Glomerular endothelial cell (primary cell): ENCODE measurements at regions not wholly inside any gene's neighbourhood (a gene's known extent, or its start where the extent isn't known, plus 50 kb on each side); places are given as distances from the start of the nearest gene placed in this dataset.
"Not testable (repeated sequence)": the region's sequence is repeated elsewhere in the genome, so short reads cannot be mapped to it uniquely, and the experiment has no call there.

Source experiments
- DNase-seq: peaks from one replicate; pipeline ENCODE4 v3.0.0-alpha.2; 2011; ENCODE audit warnings: low read depth, low spot score; ENCODE audit errors: extremely low read depth

GRCh38 chr2:38149531-38149930 lies 73.6 kb upstream of the CYP1B1 start:
- no peak for DNase-seq

- no peak for DNase-seq
Observed at GRCh38 chr2:38148501-38148900, 72.5 kb upstream of the CYP1B1 start.

DNA sequence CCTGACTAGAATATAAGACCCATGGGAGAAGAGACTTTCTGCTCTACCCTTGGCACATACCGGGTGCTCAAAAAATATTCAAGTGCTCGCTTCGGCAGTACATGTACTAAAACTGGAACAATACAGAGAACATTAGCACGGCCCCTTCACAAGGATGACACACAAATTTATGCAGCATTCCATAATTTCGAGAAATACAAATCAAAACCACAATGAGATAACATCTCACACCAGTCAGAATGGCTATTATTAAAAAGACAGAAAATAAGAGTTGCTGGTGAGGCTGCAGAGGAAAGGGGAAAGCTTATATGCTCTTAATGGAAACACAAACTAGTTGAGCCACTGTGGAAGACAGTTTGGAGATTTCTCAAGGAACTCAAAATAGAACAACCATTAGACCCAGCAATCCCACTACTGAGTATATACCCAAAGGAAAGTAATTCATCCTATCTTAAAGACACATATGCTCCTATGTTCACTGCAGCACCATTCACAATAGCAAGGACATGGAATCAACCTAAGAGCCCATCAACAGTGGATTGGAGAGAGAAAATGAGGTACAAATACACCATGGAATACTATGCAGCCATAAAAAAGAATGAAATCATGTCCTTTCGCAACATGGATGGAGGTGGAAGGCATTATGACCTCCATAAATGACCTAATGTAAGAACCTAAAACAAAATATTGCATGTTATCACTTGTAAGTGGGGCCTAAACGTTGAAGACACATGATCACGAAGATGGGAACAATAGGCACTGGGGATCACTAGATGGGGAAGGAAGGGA lies 71.6 kb upstream of the CYP1B1 start:
- no peak for DNase-seq

DNA sequence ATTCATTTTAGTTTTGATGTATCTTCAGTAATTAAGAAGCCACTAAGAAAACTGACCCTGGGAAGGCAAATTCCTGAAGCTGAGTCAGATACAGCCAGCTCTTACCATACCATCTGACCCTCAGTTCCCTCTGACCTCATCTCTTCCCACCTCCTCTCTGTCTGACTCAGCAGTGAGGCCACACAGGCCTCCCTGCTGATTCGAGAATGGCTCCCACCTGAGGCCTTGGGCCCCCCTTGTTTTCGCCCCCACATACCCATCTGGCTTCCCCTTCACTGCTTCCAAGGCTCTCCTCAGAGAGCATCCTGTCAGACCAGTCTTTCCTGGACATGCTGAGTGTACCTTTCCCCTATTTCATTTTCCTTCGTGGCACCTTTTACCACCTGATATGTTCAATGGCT lies 71.0 kb upstream of the CYP1B1 start:
- DNase-seq: peak; percentile 52

DNA sequence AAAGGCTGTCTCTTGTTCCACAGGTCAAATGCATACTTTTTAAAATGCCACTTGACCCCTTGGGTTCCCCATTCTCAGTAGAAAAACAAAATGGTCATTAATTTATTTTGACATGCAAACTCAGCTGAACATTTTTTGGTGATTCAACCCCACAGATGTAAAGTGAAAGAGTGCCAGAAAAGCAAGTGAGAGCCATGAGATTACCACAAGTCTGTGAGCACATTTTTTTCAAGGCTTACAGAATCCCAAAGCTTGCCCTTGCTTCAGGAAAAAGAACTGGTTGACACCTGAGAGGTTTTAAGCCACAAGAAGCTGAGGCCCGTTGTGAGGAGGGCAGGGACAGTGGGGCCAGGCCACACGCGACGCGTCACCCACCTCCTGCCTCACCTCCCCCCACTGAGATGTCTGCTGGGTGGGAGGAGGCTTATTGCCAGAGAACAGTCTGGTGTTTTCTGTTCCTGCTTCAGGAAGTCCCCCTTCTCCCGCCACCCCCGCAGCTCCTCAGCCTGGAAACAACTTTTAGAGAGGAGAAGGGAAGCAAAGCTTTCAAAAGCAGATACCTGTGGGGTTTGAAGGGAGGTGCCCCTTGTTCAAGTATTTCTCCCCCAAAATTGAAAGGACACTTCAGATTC lies 70.4 kb upstream of the CYP1B1 start:
- peak; percentile 10 for DNase-seq

DNA sequence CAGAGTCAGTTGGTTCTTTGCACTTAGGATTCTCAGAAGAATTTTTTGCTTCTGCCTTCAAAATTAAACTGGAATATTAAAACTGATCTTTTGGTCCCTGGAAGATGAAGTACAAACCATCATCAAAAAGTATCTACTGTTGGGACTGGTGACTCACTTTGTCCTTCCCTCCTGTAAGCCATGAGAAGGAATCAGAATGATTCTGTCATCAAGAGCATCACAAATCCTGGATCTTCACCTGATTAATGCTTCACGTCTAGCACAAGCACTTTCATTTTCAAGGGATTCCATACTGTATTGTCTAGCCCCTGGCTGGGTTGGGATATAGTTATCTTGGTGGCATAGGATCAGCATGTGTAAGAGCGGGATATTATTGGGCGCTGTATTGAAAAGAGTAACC lies 69.3 kb upstream of the CYP1B1 start:
- DNase-seq: no peak

DNA sequence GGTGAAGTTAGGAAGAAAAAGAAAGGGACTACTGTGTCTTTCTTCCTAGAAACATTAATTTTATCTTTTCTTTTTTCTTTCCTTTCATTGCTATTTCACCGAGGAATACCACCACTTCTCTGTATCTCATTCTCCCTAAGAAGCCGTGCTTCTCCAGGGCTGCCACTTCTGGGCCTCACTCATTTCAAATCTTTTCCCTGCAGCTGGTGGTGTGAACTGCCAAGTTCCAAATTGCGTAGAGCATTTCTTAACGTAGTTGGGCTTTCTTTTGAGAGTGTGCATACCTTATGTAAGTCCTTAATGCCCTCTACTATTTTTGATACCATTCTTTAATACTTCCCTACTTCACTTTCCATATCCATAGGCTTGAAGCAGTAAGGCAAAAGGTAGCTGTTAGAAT lies 66.7 kb upstream of the CYP1B1 start:
- no peak for DNase-seq

DNA sequence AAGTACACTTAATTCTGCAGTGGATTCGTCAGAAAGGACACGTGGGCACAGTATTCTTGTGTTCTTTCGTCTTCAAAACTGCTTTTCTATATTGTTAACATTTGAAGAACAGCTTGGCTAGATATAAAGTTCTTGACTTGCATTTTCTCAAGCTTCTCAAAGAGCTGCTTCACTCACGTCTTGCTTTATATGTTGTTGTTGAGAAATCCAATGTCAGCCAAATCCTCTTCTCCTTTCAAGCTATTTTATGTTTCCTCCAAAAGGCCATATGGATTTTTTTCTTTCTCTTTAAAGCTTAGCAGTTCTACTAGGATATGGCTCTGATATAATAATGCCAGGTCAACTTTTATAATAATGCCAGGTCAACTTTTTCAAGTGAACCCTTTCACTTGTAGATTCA lies 65.5 kb upstream of the CYP1B1 start:
- DNase-seq: no peak

DNA sequence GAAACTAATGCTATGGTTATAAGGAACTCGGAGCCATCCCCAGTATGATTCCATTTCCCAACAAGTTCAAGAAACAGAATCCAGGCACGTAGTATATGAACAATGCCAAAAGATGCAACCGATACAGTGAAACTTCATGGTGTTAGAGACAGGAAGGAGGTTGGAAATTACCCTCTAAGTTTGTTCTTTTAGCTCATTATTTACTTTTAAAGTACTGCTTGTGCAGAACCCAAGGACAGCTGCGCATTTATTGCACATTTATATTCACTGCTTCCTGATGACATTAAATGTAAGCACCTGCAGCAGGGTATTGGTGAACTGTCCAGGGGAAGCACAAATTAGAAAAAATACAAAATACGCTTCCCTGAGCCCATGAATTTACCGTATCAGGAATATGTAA lies 63.0 kb upstream of the CYP1B1 start:
- DNase-seq: no peak

- DNase-seq: no peak
Observed at GRCh38 chr2:38138419-38138818, 62.5 kb upstream of the CYP1B1 start.

GRCh38 chr2:38137958-38138357 lies 62.0 kb upstream of the CYP1B1 start:
- not testable (repeated sequence) for DNase-seq

DNA sequence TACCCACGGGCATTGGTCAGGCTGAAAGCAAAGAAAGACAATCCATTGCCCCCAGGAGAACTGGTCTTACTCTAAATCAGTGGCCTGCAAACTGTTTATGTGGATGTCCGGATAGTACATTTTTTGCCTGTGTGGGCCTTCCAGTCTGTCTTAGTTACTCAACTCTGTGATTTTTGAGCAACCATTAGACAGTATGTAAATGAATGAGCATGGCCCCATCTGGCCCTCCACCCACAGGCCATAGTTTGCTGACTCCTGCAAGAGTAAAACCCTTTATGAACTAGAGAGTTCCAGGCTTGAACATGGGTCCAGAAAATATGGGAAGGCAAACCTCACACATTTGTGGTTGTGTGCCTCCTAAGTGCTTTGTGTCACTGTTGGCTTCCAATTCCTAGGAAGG lies 55.7 kb upstream of the CYP1B1 start:
- DNase-seq: no peak

DNA sequence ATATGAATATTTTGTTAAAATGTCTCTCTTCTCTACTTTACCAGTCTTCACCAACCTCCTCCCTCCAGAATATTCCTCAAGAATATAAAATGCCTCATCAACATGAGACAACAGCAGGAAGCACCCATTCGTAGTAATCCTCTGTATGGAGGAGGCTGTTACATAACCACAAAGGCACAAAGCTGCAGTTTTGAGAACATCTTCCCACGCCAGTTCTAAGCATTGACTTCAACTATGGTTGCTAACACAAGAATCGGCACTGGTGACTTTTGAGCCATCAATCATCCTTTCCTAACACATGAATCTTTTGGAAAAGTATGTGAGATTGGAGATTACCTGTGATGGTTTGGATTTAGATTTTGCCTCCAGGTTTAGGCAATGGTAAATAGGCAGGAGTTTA lies 54.9 kb upstream of the CYP1B1 start:
- DNase-seq: no peak

DNA sequence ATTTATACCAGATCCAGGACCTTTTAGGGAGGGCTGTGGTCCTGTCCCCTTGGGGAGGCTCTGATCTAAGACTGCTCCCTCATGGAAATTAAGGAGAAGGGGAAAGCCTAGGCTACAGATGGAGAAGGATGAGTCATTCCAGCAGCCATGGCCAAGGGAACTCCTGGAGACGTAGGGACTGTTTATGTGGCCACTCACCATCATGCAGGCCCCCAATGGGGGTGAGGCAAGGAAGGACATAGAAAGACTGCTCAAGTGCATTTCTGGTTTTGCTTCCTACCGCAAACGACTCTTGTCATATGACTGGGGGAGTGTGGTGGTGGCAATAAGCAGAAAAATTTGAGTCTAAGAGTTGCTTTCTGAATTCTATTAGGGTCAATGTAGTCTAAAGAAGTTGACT lies 54.0 kb upstream of the CYP1B1 start:
- DNase-seq: no peak

- DNase-seq: no peak
Observed at GRCh38 chr2:38129481-38129880, 53.5 kb upstream of the CYP1B1 start.

- DNase-seq: no peak
Observed at GRCh38 chr2:38128653-38129052, 52.7 kb upstream of the CYP1B1 start.

DNA sequence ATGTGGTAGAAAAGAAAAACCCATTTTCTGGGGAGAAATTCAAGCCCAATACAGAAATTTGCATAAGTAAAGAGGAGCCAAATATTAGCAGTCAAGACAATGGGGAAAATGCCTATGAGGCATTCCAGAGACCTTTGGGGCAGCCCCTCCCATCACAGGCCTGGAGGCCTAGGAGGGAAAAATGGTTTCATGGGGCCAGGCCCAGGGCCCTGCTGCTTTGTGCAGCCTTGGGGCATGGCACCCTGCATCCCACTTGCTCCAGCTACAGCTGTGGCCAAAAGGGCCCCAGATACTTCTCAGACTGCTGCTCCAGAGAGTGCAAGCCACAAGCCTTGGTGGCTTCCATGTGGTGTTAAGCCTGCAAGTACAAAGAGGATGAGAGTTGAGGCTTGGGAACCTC lies 51.3 kb upstream of the CYP1B1 start:
- DNase-seq: no peak

- DNase-seq: no peak
Observed at GRCh38 chr2:38125842-38126241, 49.9 kb upstream of the CYP1B1 start.
